HEK293 (cell line): ENCODE measurements at regions not wholly inside any gene's neighbourhood (a gene's known extent, or its start where the extent isn't known, plus 50 kb on each side); places are given as distances from the start of the nearest gene placed in this dataset.

ENCODE experiments used
- CTCF ChIA-PET: fragments of 350-600 bp; formaldehyde crosslinking; extraction: SDS; loops from one replicate; lab custom pipeline; 2021; ENCODE audit warnings: antibody characterized with exemption; lab: Yijun Ruan, JAX
- POLR2A ChIA-PET: fragments of 300-600 bp; formaldehyde crosslinking; extraction: SDS; loops from one replicate; lab custom pipeline; 2020; ENCODE audit warnings: antibody characterized with exemption, inconsistent platforms; lab: Yijun Ruan, JAX
- H3K27ac ChIP-seq: fragments of 200-500 bp; sonication (Bioruptor generic); 2 replicates; pipeline ENCODE4 v1.5.1; 2014; ENCODE audit warnings: low read depth, low read length, control low read depth, inconsistent platforms; ENCODE audit errors: extremely low read depth
- H3K36me3 ChIP-seq, 2 experiments: fragments of 200-500 bp in 1 of 2; sonication (Bioruptor generic) in 1 of 2; 1 replicate in 1 of 2; 2 replicates in 1 of 2; pipeline ENCODE4 v1.5.1; 2014 to 2017; ENCODE audit warnings: inconsistent platforms in 2 of 2, low read length in 2 of 2; ENCODE audit not compliant: control insufficient read depth in 2 of 2, insufficient read depth in 1 of 2
- H3K4me1 ChIP-seq: fragments of 200-500 bp; sonication (Bioruptor generic); 2 replicates; pipeline ENCODE4 v1.5.1; 2014; ENCODE audit warnings: mild to moderate bottlenecking, low read length, inconsistent platforms; ENCODE audit not compliant: control insufficient read depth, insufficient read depth
- H3K4me3 ChIP-seq: 2 replicates; pipeline ENCODE4 v1.5.1; 2011; ENCODE audit warnings: low read depth, mild to moderate bottlenecking, control low read depth, low read length, moderate library complexity
- H3K9me3 ChIP-seq: fragments of 200-500 bp; sonication (Bioruptor generic); 2 replicates; pipeline ENCODE4 v1.5.1; 2014; ENCODE audit warnings: low read depth, low read length, inconsistent platforms; ENCODE audit not compliant: control insufficient read depth, insufficient read depth
- SP3 ChIP-seq: fragments of 450-650 bp; formaldehyde crosslinking; IDR thresholded peaks from 2 replicates; pipeline ENCODE4 v1.5.1; 2016; ENCODE audit warnings: missing biosample characterization, missing genetic modification characterization
- ZFP3 ChIP-seq: fragments of 450-650 bp; formaldehyde crosslinking; IDR thresholded peaks from 2 replicates; pipeline ENCODE4 v1.5.1; 2016; ENCODE audit warnings: low read depth, missing biosample characterization, missing genetic modification characterization
- ZNF138 ChIP-seq: fragments of 450-650 bp; formaldehyde crosslinking; IDR thresholded peaks from 2 replicates; pipeline ENCODE4 v1.5.1; 2016; ENCODE audit warnings: missing biosample characterization, missing genetic modification characterization, borderline replicate concordance
- ZNF16 ChIP-seq: fragments of 450-650 bp; formaldehyde crosslinking; IDR thresholded peaks from 2 replicates; pipeline ENCODE4 v1.5.1; 2016; ENCODE audit warnings: low read depth, missing biosample characterization, missing genetic modification characterization
- ZNF175 ChIP-seq: fragments of 450-650 bp; formaldehyde crosslinking; IDR thresholded peaks from 2 replicates; pipeline ENCODE4 v1.5.1; 2016; ENCODE audit warnings: missing biosample characterization, missing genetic modification characterization
- ZNF19 ChIP-seq: fragments of 450-650 bp; formaldehyde crosslinking; IDR thresholded peaks from 2 replicates; pipeline ENCODE4; 2016; ENCODE audit warnings: missing biosample characterization, missing genetic modification characterization, low read depth
- ZNF2 ChIP-seq: fragments of 450-650 bp; formaldehyde crosslinking; IDR thresholded peaks from 2 replicates; pipeline ENCODE4 v1.5.1; 2016; ENCODE audit warnings: missing biosample characterization, missing genetic modification characterization
- ZNF221 ChIP-seq: fragments of 450-650 bp; formaldehyde crosslinking; IDR thresholded peaks from 2 replicates; pipeline ENCODE4 v1.5.1; 2017; ENCODE audit warnings: missing biosample characterization, missing genetic modification characterization, borderline replicate concordance
- ZNF26 ChIP-seq: fragments of 450-650 bp; formaldehyde crosslinking; IDR thresholded peaks from 2 replicates; pipeline ENCODE4 v1.5.1; 2016; ENCODE audit warnings: missing biosample characterization, missing genetic modification characterization
- ZNF280C ChIP-seq: fragments of 450-650 bp; formaldehyde crosslinking; IDR thresholded peaks from 2 replicates; pipeline ENCODE4 v1.5.1; 2016; ENCODE audit warnings: missing biosample characterization, missing genetic modification characterization
- ZNF404 ChIP-seq: fragments of 450-650 bp; formaldehyde crosslinking; IDR thresholded peaks from 2 replicates; pipeline ENCODE4 v1.5.1; 2017; ENCODE audit warnings: missing biosample characterization, missing genetic modification characterization
- ZNF416 ChIP-seq: fragments of 450-650 bp; formaldehyde crosslinking; IDR thresholded peaks from 2 replicates; pipeline ENCODE4 v1.5.1; 2016; ENCODE audit warnings: missing biosample characterization, missing genetic modification characterization
- ZNF488 ChIP-seq: fragments of 450-650 bp; formaldehyde crosslinking; IDR thresholded peaks from 2 replicates; pipeline ENCODE4 v1.5.1; 2016; ENCODE audit warnings: missing biosample characterization, missing genetic modification characterization
- ZNF555 ChIP-seq: fragments of 450-650 bp; formaldehyde crosslinking; conservative IDR thresholded peaks from 2 replicates; pipeline ENCODE4 v1.5.1; 2017; ENCODE audit warnings: missing biosample characterization, mild to moderate bottlenecking, missing genetic modification characterization, inconsistent platforms
- ZNF600 ChIP-seq: fragments of 450-650 bp; formaldehyde crosslinking; IDR thresholded peaks from 2 replicates; pipeline ENCODE4 v1.5.1; 2016; ENCODE audit warnings: missing biosample characterization, missing genetic modification characterization
- ZNF639 ChIP-seq: fragments of 450-650 bp; formaldehyde crosslinking; IDR thresholded peaks from 2 replicates; pipeline ENCODE4 v1.5.1; 2016; ENCODE audit warnings: missing biosample characterization, missing genetic modification characterization
- ZNF792 ChIP-seq: fragments of 450-650 bp; formaldehyde crosslinking; IDR thresholded peaks from 2 replicates; pipeline ENCODE4 v1.5.1; 2016; ENCODE audit warnings: missing biosample characterization, missing genetic modification characterization
- ZNF843 ChIP-seq: fragments of 450-650 bp; formaldehyde crosslinking; IDR thresholded peaks from 2 replicates; pipeline ENCODE4 v1.5.1; 2016; ENCODE audit warnings: missing biosample characterization, missing genetic modification characterization
- ZSCAN18 ChIP-seq: fragments of 450-650 bp; formaldehyde crosslinking; IDR thresholded peaks from 2 replicates; pipeline ENCODE4 v1.5.1; 2016; ENCODE audit warnings: missing biosample characterization, missing genetic modification characterization
- ZSCAN5A ChIP-seq: fragments of 450-650 bp; formaldehyde crosslinking; IDR thresholded peaks from 2 replicates; pipeline ENCODE4 v1.5.1; 2016; ENCODE audit warnings: missing biosample characterization, missing genetic modification characterization

GRCh38 chr16:25613931-25614330 is 77.8 kb upstream of the HS3ST4 start:
- no peak overlapping the region for H3K27ac ChIP-seq
- no peaks in the 10 kb centered on the region for H3K4me1 ChIP-seq
- TF ChIP-seq ZNF843 (tag by site-specific recombination): no peak
- TF ChIP-seq ZNF26 (tag by site-specific recombination): no peak
- no peak for TF ChIP-seq ZSCAN18 (tag by site-specific recombination)
- no peak for TF ChIP-seq ZNF2 (tag by site-specific recombination)
- no peak for TF ChIP-seq ZNF555 (tag by site-specific recombination)
- no peak for TF ChIP-seq ZSCAN5A
- no peak for TF ChIP-seq ZNF280C (tag by site-specific recombination)
- no peak for TF ChIP-seq ZNF792 (tag by site-specific recombination)
- no peak for TF ChIP-seq ZNF138 (tag by site-specific recombination)
- no peak for TF ChIP-seq ZNF19 (tag by site-specific recombination)
- TF ChIP-seq ZNF488 (tag by site-specific recombination): no peak
- TF ChIP-seq ZNF600 (tag by site-specific recombination): no peak
- TF ChIP-seq ZNF175 (tag by site-specific recombination): no peak
- no peak for TF ChIP-seq ZNF221 (tag by site-specific recombination)
- no peak for TF ChIP-seq ZNF16 (tag by site-specific recombination)
- TF ChIP-seq SP3 (tag by site-specific recombination): no peak
- TF ChIP-seq ZNF404: no peak
- no peak for TF ChIP-seq ZNF639 (tag by site-specific recombination)
- TF ChIP-seq ZNF416: no peak
- TF ChIP-seq ZFP3 (tag by site-specific recombination): no peak
- POLR2A ChIA-PET: no interaction called here
- H3K9me3 ChIP-seq: no peaks in the 10 kb centered on the region
- CTCF ChIA-PET: no interaction called here
- no peaks in the 10 kb centered on the region for H3K36me3 ChIP-seq
- no peak overlapping the region for H3K4me3 ChIP-seq
